GM12891 (cell line): ENCODE measurements at regions not wholly inside any gene's neighbourhood (a gene's known extent, or its start where the extent isn't known, plus 50 kb on each side); places are given as distances from the start of the nearest gene placed in this dataset.

Source experiments
- DNase-seq: peaks from one replicate; pipeline ENCODE4 v3.0.0; 2011; ENCODE audit warnings: low spot score; ENCODE audit not compliant: insufficient read length
- FAIRE-seq: peaks from 2 replicates; lab custom pipeline; 2011; peaks lifted over from hg19 to GRCh38; lab: Jason Lieb, UNC
- PAX5 ChIP-seq: IDR thresholded peaks from 2 replicates; pipeline ENCODE4 v1.6.1; 2011; ENCODE audit warnings: low read length, moderate library complexity, mild to moderate bottlenecking; ENCODE audit not compliant: insufficient read depth, severe bottlenecking
- POLR2A ChIP-seq: IDR thresholded peaks from 2 replicates; pipeline ENCODE4 v1.6.1; 2011; ENCODE audit warnings: low read depth, low read length, control low read depth
- POLR2AphosphoS5 ChIP-seq: IDR thresholded peaks from 2 replicates; pipeline ENCODE4 v1.6.1; 2011; ENCODE audit warnings: low read depth, low read length, control low read depth
- POU2F2 ChIP-seq: IDR thresholded peaks from 2 replicates; pipeline ENCODE4 v1.6.1; 2011; ENCODE audit warnings: low read depth, mild to moderate bottlenecking, control low read depth, low read length, moderate library complexity
- SPI1 ChIP-seq: IDR thresholded peaks from 2 replicates; pipeline ENCODE4 v1.6.1; 2011; ENCODE audit warnings: low read depth, low read length, control low read depth
- TAF1 ChIP-seq: IDR thresholded peaks from 2 replicates; pipeline ENCODE4 v1.6.1; 2011; ENCODE audit warnings: low read depth, low read length, control low read depth

- DNase-seq (no peak), FAIRE-seq (no peak)
- TF ChIP-seq TAF1, result no peak
These were observed 109.8 kb downstream of the DUSP10 start for GRCh38 chr1:221632072-221632471.

- FAIRE-seq (no peak), DNase-seq (no peak)
- TF ChIP-seq SPI1, result no peak
- TF ChIP-seq PAX5, result no peak
- TF ChIP-seq POLR2A, result no peak
- no peak for TF ChIP-seq POU2F2
- no peak for TF ChIP-seq POLR2AphosphoS5
- no peak for TF ChIP-seq TAF1
These were observed 108.0 kb downstream of the DUSP10 start for GRCh38 chr1:221633841-221634409.

GRCh38 chr1:221634606-221635005, 107.3 kb downstream of the DUSP10 start:
- no peak for TF ChIP-seq SPI1
- no peak for TF ChIP-seq PAX5
- no peak for TF ChIP-seq TAF1
- no peak for TF ChIP-seq POLR2A
- no peak for TF ChIP-seq POU2F2
- no peak for TF ChIP-seq POLR2AphosphoS5
- DNase-seq, result no peak
- FAIRE-seq, result no peak

GRCh38 chr1:221635305-221635704, 106.6 kb downstream of the DUSP10 start:
- FAIRE-seq, result no peak

GRCh38 chr1:221636096-221636495, 105.8 kb downstream of the DUSP10 start:
- no peak for TF ChIP-seq TAF1
- TF ChIP-seq PAX5, result no peak
- no peak for TF ChIP-seq POLR2AphosphoS5
- TF ChIP-seq SPI1, result no peak
- FAIRE-seq (no peak), DNase-seq (no peak)

More at GRCh38 chr1:221635305-221635704, 106.6 kb downstream of the DUSP10 start:
- no peak for DNase-seq
- TF ChIP-seq POU2F2 (no peak), POLR2A (no peak), SPI1 (no peak), TAF1 (no peak), PAX5 (no peak), POLR2AphosphoS5 (no peak)

GRCh38 chr1:221636967-221637366, 104.9 kb downstream of the DUSP10 start:
- FAIRE-seq, result no peak

GRCh38 chr1:221637641-221638041, 104.2 kb downstream of the DUSP10 start:
- FAIRE-seq, result no peak
- no peak for DNase-seq
- no peak for TF ChIP-seq PAX5
- no peak for TF ChIP-seq SPI1
- TF ChIP-seq POU2F2, result no peak
- no peak for TF ChIP-seq TAF1
- TF ChIP-seq POLR2AphosphoS5, result no peak
- no peak for TF ChIP-seq POLR2A

More at GRCh38 chr1:221636967-221637366, 104.9 kb downstream of the DUSP10 start:
- no peak for TF ChIP-seq SPI1
- TF ChIP-seq PAX5, result no peak
- no peak for TF ChIP-seq TAF1
- TF ChIP-seq POU2F2, result no peak
- no peak for TF ChIP-seq POLR2A
- no peak for DNase-seq

GRCh38 chr1:221638595-221638994, 103.3 kb downstream of the DUSP10 start:
- DNase-seq (no peak), FAIRE-seq (peak; percentile 31)
- TF ChIP-seq TAF1 (no peak), POU2F2 (no peak), SPI1 (no peak), POLR2AphosphoS5 (no peak), PAX5 (no peak)

GRCh38 chr1:221641811-221642210, 100.1 kb downstream of the DUSP10 start:
- no peak for FAIRE-seq
- DNase-seq, result no peak

GRCh38 chr1:221643404-221644144, 98.3 kb downstream of the DUSP10 start:
- TF ChIP-seq POU2F2 (no peak), SPI1 (peak; percentile 82)
- DNase-seq (no peak), FAIRE-seq (peak; percentile 35)

More at GRCh38 chr1:221641811-221642210, 100.1 kb downstream of the DUSP10 start:
- TF ChIP-seq POLR2AphosphoS5, result no peak
- no peak for TF ChIP-seq POU2F2
- no peak for TF ChIP-seq SPI1
- TF ChIP-seq POLR2A, result no peak
- TF ChIP-seq PAX5, result no peak
- TF ChIP-seq TAF1, result no peak
